K562 (cell line): ENCODE measurements at regions not wholly inside any gene's neighbourhood (a gene's known extent, or its start where the extent isn't known, plus 50 kb on each side); places are given as distances from the start of the nearest gene placed in this dataset.

Experiments
- CXXC5 ChIP-seq: fragments of 250-450 bp; sonication (Bioruptor Pico); IDR thresholded peaks from 2 replicates; pipeline ENCODE4 v1.8.0; 2022; ENCODE audit warnings: inconsistent platforms, mild to moderate bottlenecking, moderate library complexity
- GATAD2B ChIP-seq: fragments of 450-650 bp; IDR thresholded peaks from 2 replicates; pipeline ENCODE4 v1.6.1; 2017; ENCODE audit warnings: mild to moderate bottlenecking, borderline replicate concordance
- L3MBTL2 ChIP-seq: fragments of 450-650 bp; IDR thresholded peaks from 2 replicates; pipeline ENCODE4 v1.6.1; 2016; ENCODE audit warnings: mild to moderate bottlenecking, moderate library complexity
- MAX ChIP-seq: sonication (generic); formaldehyde crosslinking; IDR thresholded peaks from 2 replicates; pipeline ENCODE4 v1.9.0; 2022; ENCODE audit warnings: mild to moderate bottlenecking, missing genetic modification reagents
- MIER1 ChIP-seq: fragments of 450-650 bp; IDR thresholded peaks from 2 replicates; pipeline ENCODE4 v1.6.1; 2016; ENCODE audit warnings: antibody characterized with exemption, mild to moderate bottlenecking, low read depth
- POLR2B ChIP-seq: fragments of 450-650 bp; IDR thresholded peaks from 2 replicates; pipeline ENCODE4 v1.6.1; 2018; ENCODE audit warnings: low read depth; ENCODE audit not compliant: partially characterized antibody
- TEAD1 ChIP-seq, 2 experiments: fragments of 450-650 bp in 1 of 2; sonication (generic) in 1 of 2; formaldehyde crosslinking; IDR thresholded peaks; 2 replicates each; pipeline versions ENCODE4 v1.4.0 to v1.8.0; 2020 to 2022; ENCODE audit warnings: mild to moderate bottlenecking in 2 of 2, missing genetic modification reagents in 1 of 2
- ZFX ChIP-seq: sonication (generic); formaldehyde crosslinking; IDR thresholded peaks from 2 replicates; pipeline ENCODE4 v1.8.0; 2022; ENCODE audit warnings: mild to moderate bottlenecking, missing genetic modification reagents, moderate library complexity
- ZNF778 ChIP-seq: fragments of 450-650 bp; formaldehyde crosslinking; IDR thresholded peaks from 2 replicates; pipeline ENCODE4 v1.4.0; 2020; ENCODE audit warnings: mild to moderate bottlenecking, moderate library complexity
- ZNF785 ChIP-seq: fragments of 250-450 bp; sonication (Bioruptor Pico); IDR thresholded peaks from 2 replicates; pipeline ENCODE4 v1.4.0; 2020; ENCODE audit warnings: mild to moderate bottlenecking
- TF ChIP-seq, protein P1 (sequence below), 3 experiments: IDR thresholded peaks in 2 of 3; conservative IDR thresholded peaks in 1 of 3; 2 replicates each; pipeline ENCODE4 v1.5.1; 2011 to 2012; ENCODE audit warnings: low read length in 3 of 3, mild to moderate bottlenecking in 3 of 3, control low read depth in 2 of 3, improper control_type of control experiment in 1 of 3, inconsistent platforms in 1 of 3, low read depth in 1 of 3, mixed read lengths in 1 of 3, moderate library complexity in 1 of 3; ENCODE audit not compliant: insufficient read depth in 2 of 3
- TF ChIP-seq, protein P2 (sequence below): fragments of 450-650 bp; conservative IDR thresholded peaks from 2 replicates; pipeline ENCODE4 v1.6.1; 2016; ENCODE audit warnings: missing genetic modification characterization, low read depth, mild to moderate bottlenecking, control low read depth, missing compliant biosample characterization
- TF ChIP-seq, protein P3 (sequence below): fragments of 250-450 bp; sonication (Bioruptor Pico); IDR thresholded peaks from 2 replicates; pipeline ENCODE4 v1.8.0; 2022; ENCODE audit warnings: moderate library complexity, mild to moderate bottlenecking, inconsistent platforms

GRCh38 chr13:112145551-112146360, 78.8 kb downstream of the SOX1 start:
- TF ChIP-seq MIER1, result no peak
- TF ChIP-seq L3MBTL2, result no peak
- TF ChIP-seq, protein P1, sequence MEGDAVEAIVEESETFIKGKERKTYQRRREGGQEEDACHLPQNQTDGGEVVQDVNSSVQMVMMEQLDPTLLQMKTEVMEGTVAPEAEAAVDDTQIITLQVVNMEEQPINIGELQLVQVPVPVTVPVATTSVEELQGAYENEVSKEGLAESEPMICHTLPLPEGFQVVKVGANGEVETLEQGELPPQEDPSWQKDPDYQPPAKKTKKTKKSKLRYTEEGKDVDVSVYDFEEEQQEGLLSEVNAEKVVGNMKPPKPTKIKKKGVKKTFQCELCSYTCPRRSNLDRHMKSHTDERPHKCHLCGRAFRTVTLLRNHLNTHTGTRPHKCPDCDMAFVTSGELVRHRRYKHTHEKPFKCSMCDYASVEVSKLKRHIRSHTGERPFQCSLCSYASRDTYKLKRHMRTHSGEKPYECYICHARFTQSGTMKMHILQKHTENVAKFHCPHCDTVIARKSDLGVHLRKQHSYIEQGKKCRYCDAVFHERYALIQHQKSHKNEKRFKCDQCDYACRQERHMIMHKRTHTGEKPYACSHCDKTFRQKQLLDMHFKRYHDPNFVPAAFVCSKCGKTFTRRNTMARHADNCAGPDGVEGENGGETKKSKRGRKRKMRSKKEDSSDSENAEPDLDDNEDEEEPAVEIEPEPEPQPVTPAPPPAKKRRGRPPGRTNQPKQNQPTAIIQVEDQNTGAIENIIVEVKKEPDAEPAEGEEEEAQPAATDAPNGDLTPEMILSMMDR (IDR thresholded peaks at IDR 0.05 in 2 of 3, conservative IDR thresholded peaks at IDR 0.05 in 1 of 3; ENCODE audit: insufficient read depth in 2 of 3, low read depth in 1 of 3, low read length in 3 of 3), result no peak
- no peak for TF ChIP-seq CXXC5 (CRISPR knock-in tag)
- no peak for TF ChIP-seq GATAD2B
- no peak for TF ChIP-seq MAX (CRISPR knock-in tag)
- TF ChIP-seq, protein P2, sequence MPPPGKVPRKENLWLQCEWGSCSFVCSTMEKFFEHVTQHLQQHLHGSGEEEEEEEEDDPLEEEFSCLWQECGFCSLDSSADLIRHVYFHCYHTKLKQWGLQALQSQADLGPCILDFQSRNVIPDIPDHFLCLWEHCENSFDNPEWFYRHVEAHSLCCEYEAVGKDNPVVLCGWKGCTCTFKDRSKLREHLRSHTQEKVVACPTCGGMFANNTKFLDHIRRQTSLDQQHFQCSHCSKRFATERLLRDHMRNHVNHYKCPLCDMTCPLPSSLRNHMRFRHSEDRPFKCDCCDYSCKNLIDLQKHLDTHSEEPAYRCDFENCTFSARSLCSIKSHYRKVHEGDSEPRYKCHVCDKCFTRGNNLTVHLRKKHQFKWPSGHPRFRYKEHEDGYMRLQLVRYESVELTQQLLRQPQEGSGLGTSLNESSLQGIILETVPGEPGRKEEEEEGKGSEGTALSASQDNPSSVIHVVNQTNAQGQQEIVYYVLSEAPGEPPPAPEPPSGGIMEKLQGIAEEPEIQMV (tag), result no peak
- TF ChIP-seq ZNF778 (CRISPR knock-in tag), result no peak
- TF ChIP-seq ZFX (CRISPR knock-in tag), result no peak
- TF ChIP-seq, protein P3, sequence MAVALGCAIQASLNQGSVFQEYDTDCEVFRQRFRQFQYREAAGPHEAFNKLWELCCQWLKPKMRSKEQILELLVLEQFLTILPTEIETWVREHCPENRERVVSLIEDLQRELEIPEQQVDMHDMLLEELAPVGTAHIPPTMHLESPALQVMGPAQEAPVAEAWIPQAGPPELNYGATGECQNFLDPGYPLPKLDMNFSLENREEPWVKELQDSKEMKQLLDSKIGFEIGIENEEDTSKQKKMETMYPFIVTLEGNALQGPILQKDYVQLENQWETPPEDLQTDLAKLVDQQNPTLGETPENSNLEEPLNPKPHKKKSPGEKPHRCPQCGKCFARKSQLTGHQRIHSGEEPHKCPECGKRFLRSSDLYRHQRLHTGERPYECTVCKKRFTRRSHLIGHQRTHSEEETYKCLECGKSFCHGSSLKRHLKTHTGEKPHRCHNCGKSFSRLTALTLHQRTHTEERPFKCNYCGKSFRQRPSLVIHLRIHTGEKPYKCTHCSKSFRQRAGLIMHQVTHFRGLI (CRISPR knock-in tag), result no peak
- no peak for TF ChIP-seq POLR2B
- TF ChIP-seq ZNF785 (CRISPR knock-in tag), result no peak
- TF ChIP-seq TEAD1 (CRISPR knock-in tag; IDR thresholded peaks at IDR 0.05), result no peak
